GM12878 (cell line): ENCODE measurements at regions not wholly inside any gene's neighbourhood (a gene's known extent, or its start where the extent isn't known, plus 50 kb on each side); places are given as distances from the start of the nearest gene placed in this dataset.

Source experiments
- ATAC-seq: fragments of 200-7000 bp; cut with Tn5 transposase; 3 replicates; pipeline ENCODE4 v1.9.1; 2020; ENCODE audit warnings: mild to moderate bottlenecking, moderate library complexity
- BruUV-seq: library from RNA; stranded (reverse); fragments of 400-500 nt; replicated peaks from 2 replicates; lab custom pipeline; 2021; lab: Mats Ljungman, UMichigan
- CTCF ChIA-PET: fragments of 300-600 bp; sonication (Branson Sonifier 250); formaldehyde crosslinking; extraction: SDS; loops from one replicate; lab custom pipeline; 2021; ENCODE audit warnings: inconsistent platforms; lab: Yijun Ruan, JAX
- POLR2A ChIA-PET: fragments of 350-600 bp; formaldehyde crosslinking; extraction: SDS; loops from one replicate; lab custom pipeline; 2021; ENCODE audit warnings: inconsistent platforms; lab: Charles Lee
- RAD21 ChIA-PET: fragments of 300-600 bp; sonication (Branson Sonifier 250); formaldehyde crosslinking; loops from one replicate; lab custom pipeline; 2023; ENCODE audit warnings: antibody characterized with exemption; ENCODE audit not compliant: unreplicated experiment; lab: Charles Lee
- SMC1A ChIA-PET: fragments of 300-600 bp; sonication (Branson Sonifier 250); formaldehyde crosslinking; loops from one replicate; lab custom pipeline; 2023; ENCODE audit not compliant: unreplicated experiment, uncharacterized antibody; lab: Charles Lee
- DNase-seq: peaks from one replicate; pipeline ENCODE4 v3.0.0-alpha.2; 2011; ENCODE audit warnings: low read depth, low spot score
- FAIRE-seq: peaks from 3 replicates; lab custom pipeline; 2011; peaks lifted over from hg19 to GRCh38; lab: Jason Lieb, UNC
- H2AFZ ChIP-seq: 2 replicates; pipeline ENCODE4 v1.6.0; 2011; ENCODE audit warnings: low read depth, low read length, control low read depth; ENCODE audit not compliant: control insufficient read depth
- H3K27ac ChIP-seq: 2 replicates; pipeline ENCODE4 v1.5.1; 2011; ENCODE audit warnings: control low read depth; ENCODE audit not compliant: control insufficient read depth, insufficient read depth
- H3K27me3 ChIP-seq, 2 experiments: replicated peaks in 1 of 2; 2 replicates each; pipeline versions ENCODE4 v1.6.0 to v1.6.1; 2011; ENCODE audit warnings: low read length in 1 of 2; ENCODE audit not compliant: control insufficient read depth in 2 of 2, insufficient read depth in 2 of 2
- H3K36me3 ChIP-seq, 2 experiments: 2 replicates each; pipeline ENCODE4 v1.5.1; 2011; ENCODE audit warnings: low read length in 1 of 2; ENCODE audit not compliant: control insufficient read depth in 2 of 2, insufficient read depth in 2 of 2
- H3K4me1 ChIP-seq: 2 replicates; pipeline ENCODE4 v1.6.1; 2011; ENCODE audit warnings: mild to moderate bottlenecking, low read length, moderate library complexity, mixed read lengths; ENCODE audit not compliant: control insufficient read depth, insufficient read depth
- H3K4me2 ChIP-seq: 2 replicates; pipeline ENCODE4 v1.6.0; 2011; ENCODE audit warnings: control low read depth; ENCODE audit not compliant: control insufficient read depth, insufficient read depth
- H3K4me3 ChIP-seq: fragments of 200-600 bp; sonication (generic); 2 replicates; pipeline ENCODE4 v1.5.1; 2016
- H3K79me2 ChIP-seq: 2 replicates; pipeline ENCODE4 v1.6.0; 2011; ENCODE audit warnings: low read length; ENCODE audit not compliant: control insufficient read depth, insufficient read depth
- H3K9ac ChIP-seq: 2 replicates; pipeline ENCODE4 v1.8.0; 2011; ENCODE audit warnings: low read length, control low read depth, mixed read lengths; ENCODE audit not compliant: control insufficient read depth, insufficient read depth
- H3K9me3 ChIP-seq: replicated peaks from 3 replicates; pipeline ENCODE4 v1.5.1; 2011; ENCODE audit warnings: mild to moderate bottlenecking, low read length; ENCODE audit not compliant: control insufficient read depth, insufficient read depth
- H4K20me1 ChIP-seq: 2 replicates; pipeline ENCODE4 v1.6.0; 2011; ENCODE audit not compliant: control insufficient read depth, insufficient read depth
- ASH2L ChIP-seq: fragments of 300-600, 200-600 bp; sonication (generic); IDR thresholded peaks from 2 replicates; pipeline ENCODE4 v1.6.1; 2017; ENCODE audit warnings: low read depth, mild to moderate bottlenecking, borderline replicate concordance
- BHLHE40 ChIP-seq, 2 experiments: fragments of 450-650 bp in 1 of 2; IDR thresholded peaks; 2 replicates each; pipeline ENCODE4 v1.6.1; 2011 to 2017; ENCODE audit warnings: low read depth in 2 of 2, borderline replicate concordance in 1 of 2, improper control_type of control experiment in 1 of 2, low read length in 1 of 2, mild to moderate bottlenecking in 1 of 2
- EZH2 ChIP-seq: IDR thresholded peaks from 2 replicates; pipeline ENCODE4 v1.6.1; 2012; ENCODE audit warnings: low read depth, mild to moderate bottlenecking, control low read depth, inconsistent platforms, low read length, borderline replicate concordance; ENCODE audit not compliant: control insufficient read depth
- HDAC2 ChIP-seq: fragments of 200-600 bp; sonication (generic); IDR thresholded peaks from 2 replicates; pipeline ENCODE4 v1.6.1; 2017
- HSF1 ChIP-seq: fragments of 150-350 bp; IDR thresholded peaks from 2 replicates; pipeline ENCODE4 v1.6.1; 2014; ENCODE audit warnings: mild to moderate bottlenecking, low read depth, low read length
- MXI1 ChIP-seq: fragments of 150-350 bp; IDR thresholded peaks from 2 replicates; pipeline ENCODE4 v1.6.1; 2011; ENCODE audit warnings: low read depth, mild to moderate bottlenecking, inconsistent platforms, low read length, improper control_type of control experiment
- NR2F1 ChIP-seq: fragments of 450-650 bp; conservative IDR thresholded peaks from 2 replicates; pipeline ENCODE4 v1.6.1; 2017; ENCODE audit warnings: mild to moderate bottlenecking
- SMC3 ChIP-seq: IDR thresholded peaks from 2 replicates; pipeline ENCODE4 v1.6.1; 2011; ENCODE audit warnings: low read length, improper control_type of control experiment, borderline replicate concordance
- ZNF274 ChIP-seq: IDR thresholded peaks from one replicate; pipeline ENCODE4 v1.8.0; 2011; ENCODE audit not compliant: insufficient read length, insufficient read depth
- WGBS: methylation state at CpG from one replicate; pipeline ENCODE4 v1.1.6; 2016; ENCODE audit warnings: low lambda C conversion rate; ENCODE audit not compliant: insufficient replicate concordance, insufficient coverage; ENCODE audit errors: missing lambda C conversion rate; 5-methylcytosine and 5-hydroxymethylcytosine counted together
- in situ Hi-C: fragments of 300-500 bp; cut with MboI; formaldehyde crosslinking; loops from 9 replicates; pipeline ENCODE4 v1.14.3; 2018; ENCODE audit warnings: mixed read lengths
- intact Hi-C: fragments of 100-400 bp; cut with micrococcal nuclease; formaldehyde crosslinking; loops from one replicate; pipeline ENCODE4 v1.14.2; 2022; ENCODE audit not compliant: unreplicated experiment

GRCh38 chr2:209049608-209050007 lies 374.2 kb upstream of the MAP2 start:
- no peak overlapping the region for H3K4me3 ChIP-seq
- BruUV-seq = no TSS peak
- CTCF ChIA-PET = no interaction called here
- no peaks in the 10 kb centered on the region for H3K79me2 ChIP-seq
- H3K9ac ChIP-seq = no peak overlapping the region
- H4K20me1 ChIP-seq = no peaks in the 10 kb centered on the region
- H3K9me3 ChIP-seq = no peaks in the 10 kb centered on the region
- no peak overlapping the region for H2AFZ ChIP-seq
- H3K27ac ChIP-seq = no peak overlapping the region
- no peaks in the 10 kb centered on the region for H3K36me3 ChIP-seq
- FAIRE-seq (no peak), DNase-seq (no peak), ATAC-seq (no peak)
- WGBS = 1% methylated on average over 3 of the region's 3 CpGs
- SMC1A ChIA-PET = no interaction called here
- TF ChIP-seq BHLHE40 (IDR thresholded peaks at IDR 0.05; ENCODE audit: borderline replicate concordance in 1 of 2, low read depth in 2 of 2, low read length in 1 of 2) = no peak
- TF ChIP-seq SMC3 = no peak
- no peak for TF ChIP-seq HSF1
- TF ChIP-seq ZNF274 = no peak
- no peak for TF ChIP-seq HDAC2
- H3K4me1 ChIP-seq = no peaks in the 10 kb centered on the region
- intact Hi-C loops (no loop called here), in situ Hi-C loops (no loop called here)
- no peak overlapping the region for H3K4me2 ChIP-seq
- POLR2A ChIA-PET = no interaction called here
- RAD21 ChIA-PET = no interaction called here
- no peaks in the 10 kb centered on the region for H3K27me3 ChIP-seq

GRCh38 chr2:209062210-209062609 lies 361.6 kb upstream of the MAP2 start:
- no peak for ATAC-seq
- no peaks in the 10 kb centered on the region for H3K36me3 ChIP-seq
- DNase-seq = no peak
- H3K4me2 ChIP-seq = no peak overlapping the region
- no peak overlapping the region for H3K4me3 ChIP-seq
- CTCF ChIA-PET = no interaction called here
- H3K27ac ChIP-seq = no peak overlapping the region
- H3K9me3 ChIP-seq = no peaks in the 10 kb centered on the region
- no peaks in the 10 kb centered on the region for H4K20me1 ChIP-seq
- FAIRE-seq = no peak
- no peaks in the 10 kb centered on the region for H3K79me2 ChIP-seq
- no peak for TF ChIP-seq MXI1
- no peak for TF ChIP-seq EZH2
- TF ChIP-seq ASH2L = no peak
- TF ChIP-seq NR2F1 = no peak
- RAD21 ChIA-PET = no interaction called here
- H3K27me3 ChIP-seq = no peaks in the 10 kb centered on the region
- in situ Hi-C loops = no loop called here
- no peak overlapping the region for H2AFZ ChIP-seq
- H3K4me1 ChIP-seq = no peaks in the 10 kb centered on the region
- POLR2A ChIA-PET = no interaction called here
- no peak overlapping the region for H3K9ac ChIP-seq
- SMC1A ChIA-PET = interaction anchor here (1.3 kb wide), 1 partner anchor 14 kb away, joined by 3 read pairs; no protein-coding TSS in a partner anchor
- 2% methylated on average over 3 of the region's 3 CpGs for WGBS
- intact Hi-C loops = no loop called here
- no TSS peak for BruUV-seq
